HEK293 (cell line): ENCODE measurements at regions not wholly inside any gene's neighbourhood (a gene's known extent, or its start where the extent isn't known, plus 50 kb on each side); places are given as distances from the start of the nearest gene placed in this dataset.

Experiments
- CTCF ChIA-PET: fragments of 350-600 bp; formaldehyde crosslinking; extraction: SDS; loops from one replicate; lab custom pipeline; 2021; ENCODE audit warnings: antibody characterized with exemption; lab: Yijun Ruan, JAX
- POLR2A ChIA-PET: fragments of 300-600 bp; formaldehyde crosslinking; extraction: SDS; loops from one replicate; lab custom pipeline; 2020; ENCODE audit warnings: antibody characterized with exemption, inconsistent platforms; lab: Yijun Ruan, JAX
- H3K27ac ChIP-seq: fragments of 200-500 bp; sonication (Bioruptor generic); 2 replicates; pipeline ENCODE4 v1.5.1; 2014; ENCODE audit warnings: low read depth, low read length, control low read depth, inconsistent platforms; ENCODE audit errors: extremely low read depth
- H3K36me3 ChIP-seq, 2 experiments: fragments of 200-500 bp in 1 of 2; sonication (Bioruptor generic) in 1 of 2; 1 replicate in 1 of 2; 2 replicates in 1 of 2; pipeline ENCODE4 v1.5.1; 2014 to 2017; ENCODE audit warnings: inconsistent platforms in 2 of 2, low read length in 2 of 2; ENCODE audit not compliant: control insufficient read depth in 2 of 2, insufficient read depth in 1 of 2
- H3K4me1 ChIP-seq: fragments of 200-500 bp; sonication (Bioruptor generic); 2 replicates; pipeline ENCODE4 v1.5.1; 2014; ENCODE audit warnings: mild to moderate bottlenecking, low read length, inconsistent platforms; ENCODE audit not compliant: control insufficient read depth, insufficient read depth
- H3K4me3 ChIP-seq: 2 replicates; pipeline ENCODE4 v1.5.1; 2011; ENCODE audit warnings: low read depth, mild to moderate bottlenecking, control low read depth, low read length, moderate library complexity
- H3K9me3 ChIP-seq: fragments of 200-500 bp; sonication (Bioruptor generic); 2 replicates; pipeline ENCODE4 v1.5.1; 2014; ENCODE audit warnings: low read depth, low read length, inconsistent platforms; ENCODE audit not compliant: control insufficient read depth, insufficient read depth
- BCL6B ChIP-seq: fragments of 450-650 bp; formaldehyde crosslinking; IDR thresholded peaks from 2 replicates; pipeline ENCODE4 v1.5.1; 2017; ENCODE audit warnings: missing biosample characterization, missing genetic modification characterization
- CTCF ChIP-seq: fragments of 450-650 bp; formaldehyde crosslinking; IDR thresholded peaks from 2 replicates; pipeline ENCODE4 v1.5.1; 2016; ENCODE audit warnings: missing biosample characterization, missing genetic modification characterization
- GFI1B ChIP-seq: fragments of 450-650 bp; formaldehyde crosslinking; IDR thresholded peaks from 2 replicates; pipeline ENCODE4 v1.5.1; 2016; ENCODE audit warnings: missing biosample characterization, missing genetic modification characterization
- GLI4 ChIP-seq: fragments of 450-650 bp; formaldehyde crosslinking; IDR thresholded peaks from 2 replicates; pipeline ENCODE4 v1.5.1; 2016; ENCODE audit warnings: missing biosample characterization, missing genetic modification characterization
- HOXA7 ChIP-seq: sonication (generic); formaldehyde crosslinking; IDR thresholded peaks from 2 replicates; pipeline ENCODE4 v1.8.1; 2022; ENCODE audit warnings: missing genetic modification reagents, borderline replicate concordance
- KLF17 ChIP-seq: fragments of 450-650 bp; formaldehyde crosslinking; IDR thresholded peaks from 2 replicates; pipeline ENCODE4 v1.5.1; 2016; ENCODE audit warnings: missing biosample characterization, missing genetic modification characterization
- KLF7 ChIP-seq: fragments of 450-650 bp; formaldehyde crosslinking; IDR thresholded peaks from 2 replicates; pipeline ENCODE4 v1.5.1; 2016; ENCODE audit warnings: missing biosample characterization, missing genetic modification characterization, borderline replicate concordance
- REST ChIP-seq: fragments of 450-650 bp; formaldehyde crosslinking; IDR thresholded peaks from 2 replicates; pipeline ENCODE4 v1.5.1; 2016; ENCODE audit warnings: missing biosample characterization, missing genetic modification characterization
- SETDB1 ChIP-seq: IDR thresholded peaks from one replicate; pipeline ENCODE4 v1.6.1; 2017; ENCODE audit warnings: mild to moderate bottlenecking, low read length, moderate library complexity, mixed read lengths; ENCODE audit not compliant: insufficient read length
- YY1 ChIP-seq: fragments of 450-650 bp; formaldehyde crosslinking; IDR thresholded peaks from 2 replicates; pipeline ENCODE4 v1.5.1; 2018; ENCODE audit warnings: missing biosample characterization, missing genetic modification characterization
- ZFP3 ChIP-seq: fragments of 450-650 bp; formaldehyde crosslinking; IDR thresholded peaks from 2 replicates; pipeline ENCODE4 v1.5.1; 2016; ENCODE audit warnings: low read depth, missing biosample characterization, missing genetic modification characterization
- ZNF10 ChIP-seq: fragments of 450-650 bp; formaldehyde crosslinking; IDR thresholded peaks from 2 replicates; pipeline ENCODE4 v1.5.1; 2017; ENCODE audit warnings: missing biosample characterization, missing genetic modification characterization
- ZNF112 ChIP-seq: fragments of 450-650 bp; formaldehyde crosslinking; IDR thresholded peaks from 2 replicates; pipeline ENCODE4 v1.5.0; 2017; ENCODE audit warnings: missing biosample characterization, missing genetic modification characterization
- ZNF18 ChIP-seq: fragments of 450-650 bp; formaldehyde crosslinking; IDR thresholded peaks from 2 replicates; pipeline ENCODE4 v1.5.1; 2016; ENCODE audit warnings: missing biosample characterization, missing genetic modification characterization
- ZNF184 ChIP-seq: fragments of 450-650 bp; IDR thresholded peaks from 2 replicates; pipeline ENCODE4 v1.5.1; 2018; ENCODE audit warnings: missing biosample characterization, mild to moderate bottlenecking, missing genetic modification characterization
- ZNF248 ChIP-seq: fragments of 450-650 bp; formaldehyde crosslinking; IDR thresholded peaks from 2 replicates; pipeline ENCODE4 v1.5.1; 2017; ENCODE audit warnings: missing biosample characterization, missing genetic modification characterization
- ZNF266 ChIP-seq: fragments of 450-650 bp; formaldehyde crosslinking; IDR thresholded peaks from 2 replicates; pipeline ENCODE4 v1.5.1; 2016; ENCODE audit warnings: missing biosample characterization, missing genetic modification characterization, low read depth
- ZNF394 ChIP-seq: fragments of 450-650 bp; formaldehyde crosslinking; IDR thresholded peaks from 2 replicates; pipeline ENCODE4 v1.5.1; 2016; ENCODE audit warnings: missing biosample characterization, missing genetic modification characterization, mild to moderate bottlenecking, moderate library complexity, borderline replicate concordance
- ZNF521 ChIP-seq: fragments of 450-650 bp; formaldehyde crosslinking; IDR thresholded peaks from 2 replicates; pipeline ENCODE4 v1.5.1; 2017; ENCODE audit warnings: missing biosample characterization, mild to moderate bottlenecking, missing genetic modification characterization
- ZNF623 ChIP-seq: fragments of 450-650 bp; formaldehyde crosslinking; IDR thresholded peaks from 2 replicates; pipeline ENCODE4 v1.5.1; 2016; ENCODE audit warnings: missing biosample characterization, missing genetic modification characterization
- ZNF645 ChIP-seq: fragments of 450-650 bp; formaldehyde crosslinking; IDR thresholded peaks from 2 replicates; pipeline ENCODE4; 2016; ENCODE audit warnings: missing biosample characterization, missing genetic modification characterization
- ZNF701 ChIP-seq: fragments of 450-650 bp; formaldehyde crosslinking; IDR thresholded peaks from 2 replicates; pipeline ENCODE4 v1.5.1; 2016; ENCODE audit warnings: missing biosample characterization, missing genetic modification characterization
- ZNF830 ChIP-seq: fragments of 450-650 bp; IDR thresholded peaks from 2 replicates; pipeline ENCODE4 v1.5.0; 2018; ENCODE audit warnings: missing biosample characterization, missing genetic modification characterization, low read depth, mild to moderate bottlenecking, moderate library complexity

GRCh38 chr3:28680050-28680449, 331.4 kb upstream of the AZI2 start:
- no peaks in the 10 kb centered on the region for H3K4me1 ChIP-seq
- no peaks in the 10 kb centered on the region for H3K9me3 ChIP-seq
- CTCF ChIA-PET, result no interaction called here
- no peak overlapping the region for H3K4me3 ChIP-seq
- TF ChIP-seq ZNF830 (tag by site-specific recombination) (no peak), ZFP3 (tag by site-specific recombination) (no peak), CTCF (tag by site-specific recombination) (no peak), ZNF248 (tag by site-specific recombination) (no peak)
- POLR2A ChIA-PET, result no interaction called here
- H3K27ac ChIP-seq, result no peak overlapping the region
- no peaks in the 10 kb centered on the region for H3K36me3 ChIP-seq

- TF ChIP-seq ZNF184 (no peak), GLI4 (tag by site-specific recombination) (no peak), ZNF10 (tag by site-specific recombination) (no peak), HOXA7 (CRISPR knock-in tag) (no peak), ZNF645 (tag by site-specific recombination) (no peak), KLF17 (no peak), ZFP3 (tag by site-specific recombination) (no peak), GFI1B (no peak)
- Histone ChIP-seq H3K27ac (no peak overlapping the region), H3K36me3 (no peaks in the 10 kb centered on the region), H3K4me3 (no peak overlapping the region), H3K9me3 (no peaks in the 10 kb centered on the region), H3K4me1 (no peaks in the 10 kb centered on the region)
- ChIA-PET CTCF (no interaction called here), POLR2A (no interaction called here)
These were observed 333.5 kb upstream of the AZI2 start for GRCh38 chr3:28682121-28682520.

- ChIA-PET CTCF (no interaction called here), POLR2A (no interaction called here)
- H3K4me1 ChIP-seq, result no peaks in the 10 kb centered on the region
- no peak overlapping the region for H3K4me3 ChIP-seq
- H3K36me3 ChIP-seq, result no peaks in the 10 kb centered on the region
- H3K27ac ChIP-seq, result no peak overlapping the region
- H3K9me3 ChIP-seq, result no peaks in the 10 kb centered on the region
- TF ChIP-seq ZNF112 (tag by site-specific recombination) (no peak), ZNF266 (tag by site-specific recombination) (no peak), YY1 (tag by site-specific recombination) (no peak), REST (no peak), ZNF521 (tag by site-specific recombination) (no peak), KLF7 (tag by site-specific recombination) (no peak), ZNF701 (no peak), BCL6B (no peak), ZNF623 (no peak), ZNF18 (tag by site-specific recombination) (no peak), SETDB1 (no peak), ZNF394 (tag by site-specific recombination) (no peak)
These were observed 341.6 kb upstream of the AZI2 start for GRCh38 chr3:28690176-28690575.
